T-helper 17 cell (primary cell): ENCODE measurements at regions not wholly inside any gene's neighbourhood (a gene's known extent, or its start where the extent isn't known, plus 50 kb on each side); places are given as distances from the start of the nearest gene placed in this dataset.

ENCODE experiments used
- ATAC-seq: fragments of 150-1000 bp; cut with Tn5 transposase; 2 replicates; pipeline ENCODE4 v1.10.0; 2021; ENCODE audit warnings: mild to moderate bottlenecking, moderate library complexity
- DNase-seq, 3 donors: peaks; one replicate each; pipeline versions ENCODE4 v3.0.0 to v3.0.0-alpha.2; 2020 to 2021
- H3K9me3 ChIP-seq: one replicate; pipeline ENCODE4 v1.7.0; 2013; ENCODE audit warnings: low read length, mild to moderate bottlenecking; ENCODE audit not compliant: control insufficient read depth, poor library complexity, severe bottlenecking
- H3K27ac Mint-ChIP-seq: one replicate; pipeline ENCODE4 v1.8.0; 2022; ENCODE audit warnings: mild to moderate bottlenecking, moderate library complexity, mixed read lengths
- H3K27me3 Mint-ChIP-seq: one replicate; pipeline ENCODE4 v1.8.0; 2022; ENCODE audit warnings: mixed read lengths
- H3K36me3 Mint-ChIP-seq: one replicate; pipeline ENCODE4 v1.8.0; 2022; ENCODE audit warnings: low read depth, mixed read lengths
- H3K4me1 Mint-ChIP-seq: one replicate; pipeline ENCODE4 v1.8.0; 2022; ENCODE audit warnings: mild to moderate bottlenecking, mixed read lengths
- H3K4me3 Mint-ChIP-seq: one replicate; pipeline ENCODE4 v1.8.0; 2022; ENCODE audit warnings: mild to moderate bottlenecking, moderate library complexity, mixed read lengths

- Mint-ChIP-seq H3K4me1 (peaks cover 6% of the 10 kb centered on the region), H3K36me3 (no peaks in the 10 kb centered on the region), H3K27ac (no peak overlapping the region), H3K4me3 (no peak overlapping the region), H3K27me3 (peaks cover 17% of the 10 kb centered on the region)
- H3K9me3 ChIP-seq = no peaks in the 10 kb centered on the region
- ATAC-seq (no peak), DNase-seq (no peak)
Measured at GRCh38 chr10:78849115-78849514, 219.7 kb upstream of the ZMIZ1 start.

GRCh38 chr10:78849731-78850130 is 219.0 kb upstream of the ZMIZ1 start:
- Mint-ChIP-seq H3K27me3 (peaks cover 17% of the 10 kb centered on the region), H3K4me3 (no peak overlapping the region), H3K36me3 (no peaks in the 10 kb centered on the region), H3K4me1 (peaks cover 6% of the 10 kb centered on the region), H3K27ac (no peak overlapping the region)
- no peaks in the 10 kb centered on the region for H3K9me3 ChIP-seq
- DNase-seq (no peak), ATAC-seq (no peak)

GRCh38 chr10:78850644-78851435 is 217.9 kb upstream of the ZMIZ1 start:
- H3K27ac Mint-ChIP-seq = no peak overlapping the region
- H3K36me3 Mint-ChIP-seq = no peaks in the 10 kb centered on the region
- no peak for ATAC-seq

GRCh38 chr10:78851647-78852046 is 217.1 kb upstream of the ZMIZ1 start:
- H3K4me1 Mint-ChIP-seq = peaks cover 6% of the 10 kb centered on the region
- no peaks in the 10 kb centered on the region for H3K9me3 ChIP-seq
- no peak for ATAC-seq
- no peaks in the 10 kb centered on the region for H3K36me3 Mint-ChIP-seq
- H3K4me3 Mint-ChIP-seq = no peak overlapping the region
- no peak overlapping the region for H3K27ac Mint-ChIP-seq
- peaks cover 17% of the 10 kb centered on the region for H3K27me3 Mint-ChIP-seq
- no peak for DNase-seq

More at GRCh38 chr10:78850644-78851435, 217.9 kb upstream of the ZMIZ1 start:
- Mint-ChIP-seq H3K4me3 (no peak overlapping the region), H3K4me1 (peaks cover 6% of the 10 kb centered on the region), H3K27me3 (peaks cover 17% of the 10 kb centered on the region)
- no peaks in the 10 kb centered on the region for H3K9me3 ChIP-seq
- DNase-seq = no peak

- H3K4me1 Mint-ChIP-seq = peaks cover 6% of the 10 kb centered on the region
- no peak overlapping the region for H3K27ac Mint-ChIP-seq
- H3K36me3 Mint-ChIP-seq = no peaks in the 10 kb centered on the region
- ATAC-seq (peak; percentile 56), DNase-seq (no peak)
- H3K27me3 Mint-ChIP-seq = peaks cover 17% of the 10 kb centered on the region
- no peaks in the 10 kb centered on the region for H3K9me3 ChIP-seq
- H3K4me3 Mint-ChIP-seq = no peak overlapping the region
Measured at GRCh38 chr10:78852466-78853240, 216.1 kb upstream of the ZMIZ1 start.

GRCh38 chr10:78853864-78854263 is 214.9 kb upstream of the ZMIZ1 start:
- Mint-ChIP-seq H3K36me3 (no peaks in the 10 kb centered on the region), H3K27ac (no peak overlapping the region), H3K4me3 (no peak overlapping the region), H3K4me1 (peaks cover 6% of the 10 kb centered on the region), H3K27me3 (peaks cover 18% of the 10 kb centered on the region)
- no peaks in the 10 kb centered on the region for H3K9me3 ChIP-seq
- DNase-seq (no peak), ATAC-seq (no peak)

GRCh38 chr10:78856421-78856820 is 212.3 kb upstream of the ZMIZ1 start:
- H3K27me3 Mint-ChIP-seq = peaks cover 26% of the 10 kb centered on the region
- H3K27ac Mint-ChIP-seq = no peak overlapping the region
- H3K4me1 Mint-ChIP-seq = peaks cover 6% of the 10 kb centered on the region
- no peak for ATAC-seq
- no peak overlapping the region for H3K4me3 Mint-ChIP-seq
- no peaks in the 10 kb centered on the region for H3K9me3 ChIP-seq
- no peak for DNase-seq
- H3K36me3 Mint-ChIP-seq = no peaks in the 10 kb centered on the region

GRCh38 chr10:78857193-78857592 is 211.6 kb upstream of the ZMIZ1 start:
- no peaks in the 10 kb centered on the region for H3K9me3 ChIP-seq

GRCh38 chr10:78859266-78859665 is 209.5 kb upstream of the ZMIZ1 start:
- Mint-ChIP-seq H3K4me3 (no peak overlapping the region), H3K36me3 (peaks cover 3% of the 10 kb centered on the region), H3K27ac (no peak overlapping the region), H3K27me3 (peaks cover 32% of the 10 kb centered on the region), H3K4me1 (peaks cover 3% of the 10 kb centered on the region)
- no peaks in the 10 kb centered on the region for H3K9me3 ChIP-seq
- DNase-seq = no peak
- no peak for ATAC-seq

More at GRCh38 chr10:78857193-78857592, 211.6 kb upstream of the ZMIZ1 start:
- peaks cover 30% of the 10 kb centered on the region for H3K27me3 Mint-ChIP-seq
- H3K36me3 Mint-ChIP-seq = no peaks in the 10 kb centered on the region
- H3K4me3 Mint-ChIP-seq = no peak overlapping the region
- ATAC-seq = no peak
- H3K4me1 Mint-ChIP-seq = peaks cover 8% of the 10 kb centered on the region
- DNase-seq = no peak
- no peak overlapping the region for H3K27ac Mint-ChIP-seq

- DNase-seq (no peak), ATAC-seq (no peak)
- Mint-ChIP-seq H3K4me1 (peaks cover 3% of the 10 kb centered on the region), H3K27me3 (peaks cover 32% of the 10 kb centered on the region), H3K27ac (no peak overlapping the region), H3K36me3 (peaks cover 3% of the 10 kb centered on the region), H3K4me3 (no peak overlapping the region)
- H3K9me3 ChIP-seq = no peaks in the 10 kb centered on the region
Measured at GRCh38 chr10:78859769-78860168, 209.0 kb upstream of the ZMIZ1 start.

GRCh38 chr10:78860260-78860914 is 208.4 kb upstream of the ZMIZ1 start:
- Mint-ChIP-seq H3K27ac (no peak overlapping the region), H3K4me3 (no peak overlapping the region), H3K4me1 (peaks cover 3% of the 10 kb centered on the region), H3K36me3 (peaks cover 3% of the 10 kb centered on the region), H3K27me3 (peaks cover 32% of the 10 kb centered on the region)
- no peak for DNase-seq
- ATAC-seq = no peak
- H3K9me3 ChIP-seq = no peaks in the 10 kb centered on the region

GRCh38 chr10:78861529-78862327 is 207.0 kb upstream of the ZMIZ1 start:
- Mint-ChIP-seq H3K4me3 (no peak overlapping the region), H3K4me1 (peaks cover 3% of the 10 kb centered on the region), H3K27me3 (peaks cover 32% of the 10 kb centered on the region), H3K36me3 (peaks cover 3% of the 10 kb centered on the region), H3K27ac (no peak overlapping the region)
- DNase-seq (no peak), ATAC-seq (no peak)
- no peaks in the 10 kb centered on the region for H3K9me3 ChIP-seq

- Mint-ChIP-seq H3K4me1 (peaks cover 3% of the 10 kb centered on the region), H3K4me3 (no peak overlapping the region), H3K36me3 (peaks cover 3% of the 10 kb centered on the region), H3K27ac (no peak overlapping the region), H3K27me3 (peaks cover 35% of the 10 kb centered on the region)
- DNase-seq = no peak
- no peaks in the 10 kb centered on the region for H3K9me3 ChIP-seq
- ATAC-seq = no peak
Measured at GRCh38 chr10:78862328-78862640, 206.5 kb upstream of the ZMIZ1 start.
